ENCODE measurements at regions not wholly inside any gene's neighbourhood (a gene's known extent, or its start where the extent isn't known, plus 50 kb on each side); places are given as distances from the start of the nearest gene placed in this dataset.

GRCh38 chr4:23278845-23279244, 586.1 kb downstream of the GBA3 start:
- no peaks in the 10 kb centered on the region for H3K4me1 Mint-ChIP-seq
- H3K4me3 Mint-ChIP-seq, result no peak overlapping the region
- no peak for TF ChIP-seq CTCF (IDR thresholded peaks at IDR 0.05)
- ATAC-seq (ENCODE audit: low read depth), result no peak
- H3K27ac Mint-ChIP-seq, result no peak overlapping the region
- H3K36me3 Mint-ChIP-seq (ENCODE audit: low read depth), result no peaks in the 10 kb centered on the region
- ChIA-PET POLR2A (no interaction called here), CTCF (no interaction called here)
- DNase-seq, result no peak
- H3K9me3 Mint-ChIP-seq, result peaks cover 3% of the 10 kb centered on the region
- intact Hi-C loops (cut with micrococcal nuclease), result no loop called here
- no peaks in the 10 kb centered on the region for H3K27me3 Mint-ChIP-seq

DNA sequence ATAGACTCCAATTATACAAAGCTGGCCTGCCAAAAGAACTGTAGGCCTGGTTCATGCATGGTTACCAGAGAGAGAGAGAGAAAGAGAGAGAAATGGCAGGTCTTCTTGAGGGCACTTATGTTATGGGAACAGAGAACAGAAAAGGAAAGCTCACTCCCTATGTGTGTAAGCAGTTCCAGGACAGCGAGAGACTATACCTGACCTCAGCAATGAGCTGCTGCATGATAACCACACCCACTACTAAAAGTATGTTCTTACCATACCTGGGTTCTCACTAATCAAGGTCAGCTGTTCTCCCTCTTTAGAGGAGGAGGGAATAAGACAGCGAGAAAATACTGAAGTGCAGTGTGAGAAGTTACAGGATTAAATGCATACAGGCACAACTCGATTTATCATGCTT, 583.3 kb downstream of the GBA3 start:
- Mint-ChIP-seq H3K27ac (no peak overlapping the region), H3K9me3 (peaks cover 3% of the 10 kb centered on the region), H3K27me3 (no peaks in the 10 kb centered on the region), H3K4me1 (no peaks in the 10 kb centered on the region), H3K36me3 (ENCODE audit: low read depth) (no peaks in the 10 kb centered on the region), H3K4me3 (no peak overlapping the region)
- intact Hi-C loops (cut with micrococcal nuclease), result no loop called here
- ATAC-seq (ENCODE audit: low read depth), result no peak
- no peak for DNase-seq
- no peak for TF ChIP-seq CTCF (IDR thresholded peaks at IDR 0.05)
- ChIA-PET CTCF (no interaction called here), POLR2A (no interaction called here)

- Mint-ChIP-seq H3K9me3 (peaks cover 2% of the 10 kb centered on the region), H3K4me1 (no peaks in the 10 kb centered on the region), H3K27ac (no peak overlapping the region), H3K36me3 (ENCODE audit: low read depth) (no peaks in the 10 kb centered on the region), H3K27me3 (no peaks in the 10 kb centered on the region), H3K4me3 (no peak overlapping the region)
- ATAC-seq (ENCODE audit: low read depth) (no peak), DNase-seq (no peak)
- POLR2A ChIA-PET, result no interaction called here
- no peak for TF ChIP-seq CTCF (IDR thresholded peaks at IDR 0.05)
- CTCF ChIA-PET, result no interaction called here
- intact Hi-C loops (cut with micrococcal nuclease), result no loop called here
These were observed 576.8 kb downstream of the GBA3 start for GRCh38 chr4:23269566-23269965.

DNA sequence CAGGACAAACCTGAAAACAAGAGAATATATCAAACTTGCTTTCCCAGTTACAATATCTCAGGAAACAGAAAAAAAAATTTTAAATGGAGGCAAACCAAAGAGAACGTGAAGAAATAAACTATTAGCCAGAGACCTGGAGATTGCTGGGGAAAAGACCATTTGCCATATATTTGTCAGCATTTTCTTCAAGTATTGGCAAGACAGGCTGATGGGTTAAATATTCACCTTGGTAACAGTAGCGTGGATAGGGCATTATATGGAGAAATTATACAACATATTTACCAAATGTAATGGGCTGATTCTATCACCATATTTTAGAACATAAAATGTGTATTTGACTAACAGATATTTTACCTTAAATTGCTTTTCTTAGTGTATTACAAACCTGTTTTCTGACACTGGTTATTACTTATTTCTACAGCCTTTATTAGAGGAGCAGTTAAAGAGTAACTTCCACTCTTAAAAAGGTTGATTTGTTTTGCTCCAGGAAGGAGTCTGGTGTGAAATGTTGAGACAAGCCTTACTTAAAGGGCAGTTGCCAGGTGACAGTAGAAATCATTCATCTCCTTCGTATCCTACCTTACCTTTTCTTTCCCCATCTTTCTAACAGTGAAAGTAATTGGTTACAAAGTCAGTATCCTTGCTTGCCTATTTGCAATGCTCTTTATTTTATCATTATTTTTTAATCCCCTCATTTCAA, 575.5 kb downstream of the GBA3 start:
- Mint-ChIP-seq H3K4me1 (no peaks in the 10 kb centered on the region), H3K4me3 (no peak overlapping the region), H3K27me3 (no peaks in the 10 kb centered on the region), H3K27ac (no peak overlapping the region), H3K9me3 (peaks cover 2% of the 10 kb centered on the region), H3K36me3 (ENCODE audit: low read depth) (no peaks in the 10 kb centered on the region)
- ATAC-seq (ENCODE audit: low read depth) (no peak), DNase-seq (no peak)
- ChIA-PET CTCF (no interaction called here), POLR2A (no interaction called here)
- TF ChIP-seq CTCF (IDR thresholded peaks at IDR 0.05), result no peak
- intact Hi-C loops (cut with micrococcal nuclease), result no loop called here

- Mint-ChIP-seq H3K27me3 (no peaks in the 10 kb centered on the region), H3K27ac (no peak overlapping the region), H3K36me3 (ENCODE audit: low read depth) (no peaks in the 10 kb centered on the region), H3K4me3 (no peak overlapping the region), H3K9me3 (peaks cover 2% of the 10 kb centered on the region), H3K4me1 (no peaks in the 10 kb centered on the region)
- TF ChIP-seq CTCF (IDR thresholded peaks at IDR 0.05), result no peak
- no peak for ATAC-seq (ENCODE audit: low read depth)
- ChIA-PET CTCF (no interaction called here), POLR2A (no interaction called here)
- intact Hi-C loops (cut with micrococcal nuclease), result no loop called here
- DNase-seq, result no peak
These were observed 573.7 kb downstream of the GBA3 start for GRCh38 chr4:23266401-23266800.

All from activated B cell treated with CpG ODN at 0.5 μM for 24 hours (primary cell).